PC-9 (cell line): ENCODE measurements at regions not wholly inside any gene's neighbourhood (a gene's known extent, or its start where the extent isn't known, plus 50 kb on each side); places are given as distances from the start of the nearest gene placed in this dataset.

Experiments used
- BruUV-seq: library from RNA; stranded (reverse); fragments of 400-500 nt; replicated peaks from 2 replicates; lab custom pipeline; 2021; lab: Mats Ljungman, UMichigan
- CTCF ChIA-PET: fragments of 300-600 bp; sonication (Branson Sonifier 250); formaldehyde crosslinking; loops from one replicate; lab custom pipeline; 2022; ENCODE audit warnings: antibody characterized with exemption; lab: Charles Lee
- POLR2A ChIA-PET: fragments of 300-600 bp; sonication (Branson Sonifier 250); formaldehyde crosslinking; loops from one replicate; lab custom pipeline; 2022; ENCODE audit warnings: antibody characterized with exemption; ENCODE audit not compliant: unreplicated experiment; lab: Charles Lee
- DNase-seq, 2 experiments: peaks; one replicate each; pipeline versions ENCODE4 v3.0.0 to v3.0.0-alpha.2; 2015 to 2022; ENCODE audit warnings: mixed read lengths in 1 of 2
- H2AFZ ChIP-seq: fragments of 200-600 bp; sonication (generic); 2 replicates; pipeline ENCODE4 v1.8.1; 2017; ENCODE audit warnings: antibody characterized with exemption
- H3F3A ChIP-seq: fragments of 200-600 bp; sonication (generic); 2 replicates; pipeline ENCODE4 v1.8.1; 2017; ENCODE audit warnings: antibody characterized with exemption, mild to moderate bottlenecking, low read depth; ENCODE audit not compliant: insufficient read depth
- H3K27ac ChIP-seq: fragments of 200-600 bp; sonication (generic); 2 replicates; pipeline ENCODE4 v1.6.1; 2016; ENCODE audit warnings: mixed run types
- H3K27me3 ChIP-seq: fragments of 200-600 bp; sonication (generic); 2 replicates; pipeline ENCODE4 v1.6.1; 2016; ENCODE audit warnings: low read depth, mixed run types; ENCODE audit not compliant: insufficient read depth
- H3K36me3 ChIP-seq: fragments of 200-600 bp; sonication (generic); 2 replicates; pipeline ENCODE4 v1.6.1; 2016; ENCODE audit warnings: low read depth, mixed run types
- H3K4me1 ChIP-seq: fragments of 200-600 bp; sonication (generic); replicated peaks from 2 replicates; pipeline ENCODE4 v1.6.1; 2016; ENCODE audit warnings: mixed run types; ENCODE audit not compliant: insufficient read depth
- H3K4me2 ChIP-seq: fragments of 200-600 bp; sonication (generic); 2 replicates; pipeline ENCODE4 v1.6.1; 2017; ENCODE audit warnings: mixed run types
- H3K4me3 ChIP-seq: fragments of 200-600 bp; sonication (generic); 2 replicates; pipeline ENCODE4 v1.6.1; 2016; ENCODE audit warnings: mixed run types
- H3K79me2 ChIP-seq: fragments of 200-600 bp; sonication (generic); 2 replicates; pipeline ENCODE4 v1.6.1; 2017; ENCODE audit warnings: low read depth, mixed run types
- H3K9me2 ChIP-seq: fragments of 200-600 bp; sonication (generic); 2 replicates; pipeline ENCODE4 v1.8.1; 2017; ENCODE audit warnings: mild to moderate bottlenecking; ENCODE audit not compliant: insufficient read depth
- H3K9me3 ChIP-seq: fragments of 200-600 bp; sonication (generic); 2 replicates; pipeline ENCODE4 v1.8.1; 2016; ENCODE audit warnings: low read depth; ENCODE audit not compliant: insufficient read depth
- H4K20me1 ChIP-seq: fragments of 200-600 bp; sonication (generic); 2 replicates; pipeline ENCODE4 v1.8.1; 2017; ENCODE audit not compliant: insufficient read depth
- CTCF ChIP-seq: fragments of 200-600 bp; sonication (generic); conservative IDR thresholded peaks from 2 replicates; pipeline ENCODE4 v1.6.1; 2017; ENCODE audit warnings: mixed run types, antibody characterized with exemption, mild to moderate bottlenecking, moderate library complexity
- EZH2 ChIP-seq: fragments of 200-600 bp; sonication (generic); IDR thresholded peaks from 2 replicates; pipeline ENCODE4 v1.8.0; 2017; ENCODE audit warnings: antibody characterized with exemption, low read depth
- intact Hi-C: fragments of 100-400 bp; cut with micrococcal nuclease; formaldehyde crosslinking; loops from one replicate; pipeline ENCODE4 v1.10.0; 2022; ENCODE audit not compliant: unreplicated experiment

DNA sequence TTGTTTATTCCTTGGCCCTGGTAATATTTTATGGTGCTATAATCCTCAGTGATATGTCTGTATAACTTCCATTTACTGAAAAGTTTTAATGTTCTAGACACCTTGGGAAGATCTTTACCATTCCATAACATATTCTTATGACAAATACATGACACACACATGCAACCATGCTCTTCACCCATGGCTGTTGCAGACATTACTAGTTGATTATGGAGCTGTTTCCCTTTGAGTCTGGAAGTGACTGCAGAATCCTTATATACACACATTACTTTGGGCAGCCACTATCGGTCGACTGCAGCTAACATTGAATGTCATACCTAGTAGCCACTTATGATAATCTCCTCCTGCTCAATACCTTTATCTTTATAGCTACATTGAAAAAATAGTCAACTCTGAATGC lies 243.1 kb upstream of the ADAMTS9 start:
- no peak overlapping the region for H3K4me3 ChIP-seq
- ChIA-PET POLR2A (no interaction called here), CTCF (no interaction called here)
- H3K4me1 ChIP-seq = no peaks in the 10 kb centered on the region
- H3K79me2 ChIP-seq = no peaks in the 10 kb centered on the region
- H3K9me3 ChIP-seq = no peaks in the 10 kb centered on the region
- no peaks in the 10 kb centered on the region for H4K20me1 ChIP-seq
- H2AFZ ChIP-seq = no peak overlapping the region
- no peak for TF ChIP-seq EZH2
- no peak for TF ChIP-seq CTCF
- H3K36me3 ChIP-seq = no peaks in the 10 kb centered on the region
- H3K9me2 ChIP-seq = no peaks in the 10 kb centered on the region
- no peaks in the 10 kb centered on the region for H3F3A ChIP-seq
- H3K4me2 ChIP-seq = no peak overlapping the region
- DNase-seq = no peak
- H3K27ac ChIP-seq = no peak overlapping the region
- H3K27me3 ChIP-seq = no peaks in the 10 kb centered on the region
- intact Hi-C loops = no loop called here
- BruUV-seq = no TSS peak

GRCh38 chr3:64928683-64929082 lies 240.9 kb upstream of the ADAMTS9 start:
- Histone ChIP-seq H3K27ac (no peak overlapping the region), H3K4me1 (no peaks in the 10 kb centered on the region), H3K79me2 (no peaks in the 10 kb centered on the region), H4K20me1 (no peaks in the 10 kb centered on the region), H3K9me3 (no peaks in the 10 kb centered on the region), H3K27me3 (no peaks in the 10 kb centered on the region), H3K9me2 (no peaks in the 10 kb centered on the region), H3K4me2 (no peak overlapping the region), H3F3A (no peaks in the 10 kb centered on the region), H3K4me3 (no peak overlapping the region), H3K36me3 (no peaks in the 10 kb centered on the region), H2AFZ (no peak overlapping the region)
- POLR2A ChIA-PET = no interaction called here
- no TSS peak for BruUV-seq
- DNase-seq = no peak
- no peak for TF ChIP-seq CTCF
- TF ChIP-seq EZH2 = no peak
- intact Hi-C loops = no loop called here
- CTCF ChIA-PET = no interaction called here

DNA sequence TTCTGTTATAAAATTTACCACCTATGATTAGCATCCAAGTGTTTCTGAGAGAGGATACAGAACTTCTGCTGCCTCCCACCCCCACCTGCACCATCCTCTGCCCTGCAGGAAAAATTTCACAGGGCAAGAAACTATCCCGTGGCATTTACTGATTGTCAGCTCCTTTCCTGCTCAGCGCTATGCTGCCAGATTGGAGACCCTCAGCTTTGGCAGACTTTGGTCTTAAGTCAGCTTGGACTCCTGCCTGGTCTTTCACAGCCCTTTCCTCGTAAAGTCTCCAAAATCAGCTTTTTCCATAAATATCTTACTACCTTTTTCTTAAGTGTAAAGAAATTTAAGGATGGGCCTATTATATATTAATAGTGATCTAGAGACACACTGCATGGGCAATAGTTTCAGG lies 239.9 kb upstream of the ADAMTS9 start:
- H3K36me3 ChIP-seq = no peaks in the 10 kb centered on the region
- H3K9me2 ChIP-seq = no peaks in the 10 kb centered on the region
- H2AFZ ChIP-seq = no peak overlapping the region
- H3K4me3 ChIP-seq = no peak overlapping the region
- no peaks in the 10 kb centered on the region for H3K9me3 ChIP-seq
- H3F3A ChIP-seq = no peaks in the 10 kb centered on the region
- no peaks in the 10 kb centered on the region for H3K4me1 ChIP-seq
- ChIA-PET CTCF (no interaction called here), POLR2A (no interaction called here)
- no TSS peak for BruUV-seq
- DNase-seq = no peak
- intact Hi-C loops = no loop called here
- no peaks in the 10 kb centered on the region for H3K27me3 ChIP-seq
- no peak overlapping the region for H3K27ac ChIP-seq
- H3K79me2 ChIP-seq = no peaks in the 10 kb centered on the region
- no peaks in the 10 kb centered on the region for H4K20me1 ChIP-seq
- no peak for TF ChIP-seq CTCF
- TF ChIP-seq EZH2 = no peak
- H3K4me2 ChIP-seq = no peak overlapping the region
